H1 (cell line): ENCODE measurements at regions not wholly inside any gene's neighbourhood (a gene's known extent, or its start where the extent isn't known, plus 50 kb on each side); places are given as distances from the start of the nearest gene placed in this dataset.

Source experiments
- CTCF ChIA-PET: fragments of 300-600 bp; sonication (Branson Sonifier 250); formaldehyde crosslinking; loops from one replicate; lab custom pipeline; 2021; ENCODE audit not compliant: partially characterized antibody; lab: Charles Lee
- POLR2A ChIA-PET: fragments of 300-600 bp; sonication (Branson Sonifier 250); formaldehyde crosslinking; loops from one replicate; lab custom pipeline; 2021; ENCODE audit warnings: inconsistent platforms; ENCODE audit not compliant: partially characterized antibody; lab: Charles Lee
- DNase-seq, 2 experiments: peaks; one replicate each; pipeline versions ENCODE4 v3.0.0 to v3.0.0-alpha.2; 2010 to 2022; ENCODE audit warnings: low spot score in 2 of 2, low read depth in 1 of 2, mixed read lengths in 1 of 2
- FAIRE-seq: peaks from 2 replicates; lab custom pipeline; 2011; peaks lifted over from hg19 to GRCh38; lab: Jason Lieb, UNC
- H2AFZ ChIP-seq: 2 replicates; pipeline ENCODE4 v1.8.1; 2012; ENCODE audit warnings: low read length, inconsistent platforms
- H2AK5ac ChIP-seq: 2 replicates; pipeline ENCODE4 v1.6.1; 2013; ENCODE audit warnings: low read depth, low read length
- H2BK120ac ChIP-seq: replicated peaks from 2 replicates; pipeline ENCODE3; 2013; ENCODE audit warnings: low read depth, low read length, inconsistent platforms
- H2BK12ac ChIP-seq: 2 replicates; pipeline ENCODE4 v1.6.1; 2013; ENCODE audit warnings: low read depth, low read length
- H2BK15ac ChIP-seq: 2 replicates; pipeline ENCODE4 v1.6.1; 2013; ENCODE audit warnings: low read length
- H2BK20ac ChIP-seq: 2 replicates; pipeline ENCODE4 v1.6.1; 2013; ENCODE audit warnings: low read length
- H2BK5ac ChIP-seq: 2 replicates; pipeline ENCODE4 v1.6.1; 2013; ENCODE audit warnings: low read depth, low read length
- H3K14ac ChIP-seq: 2 replicates; pipeline ENCODE4 v1.6.1; 2013; ENCODE audit warnings: inconsistent platforms; ENCODE audit not compliant: insufficient read length
- H3K18ac ChIP-seq: 2 replicates; pipeline ENCODE4 v1.6.1; 2013; ENCODE audit warnings: low read length; ENCODE audit errors: extremely low read depth
- H3K23ac ChIP-seq: 2 replicates; pipeline ENCODE4 v1.6.1; 2013; ENCODE audit warnings: inconsistent platforms; ENCODE audit not compliant: insufficient read length
- H3K23me2 ChIP-seq: 2 replicates; pipeline ENCODE4 v1.6.1; 2013; ENCODE audit warnings: low read depth, low read length
- H3K27ac ChIP-seq: 2 replicates; pipeline ENCODE4 v1.6.1; 2011; ENCODE audit warnings: low read depth, low read length, inconsistent platforms
- H3K27me3 ChIP-seq, 4 experiments: replicated peaks in 1 of 4; 1 replicate in 1 of 4; 2 replicates in 3 of 4; pipeline versions ENCODE4 v1.6.1 to v1.8.1; 2011 to 2013; ENCODE audit warnings: low read length in 3 of 4, mild to moderate bottlenecking in 3 of 4, inconsistent platforms in 2 of 4, mixed read lengths in 2 of 4, moderate library complexity in 1 of 4; ENCODE audit not compliant: control insufficient read depth in 3 of 4, insufficient read depth in 3 of 4; ENCODE audit errors: extremely low read depth in 1 of 4
- H3K36me3 ChIP-seq, 4 experiments: 2 replicates each; pipeline versions ENCODE4 v1.6.1 to v1.8.1; 2011 to 2013; ENCODE audit warnings: mild to moderate bottlenecking in 4 of 4, low read length in 3 of 4, moderate library complexity in 2 of 4, control low read depth in 1 of 4, inconsistent platforms in 1 of 4; ENCODE audit not compliant: insufficient read depth in 4 of 4, control insufficient read depth in 2 of 4
- H3K4ac ChIP-seq: replicated peaks from 2 replicates; pipeline ENCODE3; 2013; ENCODE audit warnings: low read length, low read depth, mixed read lengths, inconsistent platforms; ENCODE audit not compliant: insufficient read length
- H3K4me1 ChIP-seq, 4 experiments: replicated peaks in 1 of 4; 1 replicate in 1 of 4; 2 replicates in 3 of 4; pipeline versions ENCODE4 v1.6.1 to v1.8.1; 2011 to 2013; ENCODE audit warnings: low read length in 3 of 4, inconsistent platforms in 2 of 4, mixed read lengths in 1 of 4; ENCODE audit not compliant: insufficient read depth in 4 of 4, control insufficient read depth in 3 of 4
- H3K4me2 ChIP-seq, 2 experiments: 2 replicates each; pipeline versions ENCODE4 v1.6.1 to v1.8.1; 2011 to 2013; ENCODE audit warnings: low read depth in 2 of 2, low read length in 2 of 2, control low read depth in 1 of 2, inconsistent platforms in 1 of 2, mild to moderate bottlenecking in 1 of 2; ENCODE audit not compliant: insufficient read depth in 1 of 2
- H3K4me3 ChIP-seq, 4 experiments: fragments of 200-600, 300-600 bp in 1 of 4; sonication (generic), shearing (Covaris generic), sonication (Bioruptor Twin) in 1 of 4; 2 replicates each; pipeline versions ENCODE4 v1.5.1 to v1.8.1; 2011 to 2016; ENCODE audit warnings: low read length in 4 of 4, low read depth in 3 of 4, control low read depth in 2 of 4, inconsistent platforms in 2 of 4, mild to moderate bottlenecking in 2 of 4, mixed read lengths in 1 of 4, moderate library complexity in 1 of 4; ENCODE audit not compliant: insufficient read depth in 2 of 4; ENCODE audit errors: extremely low read depth in 1 of 4
- H3K56ac ChIP-seq: replicated peaks from 2 replicates; pipeline ENCODE3; 2013; ENCODE audit warnings: low read depth, mild to moderate bottlenecking, mixed read lengths, low read length, inconsistent platforms; ENCODE audit not compliant: insufficient read length
- H3K79me1 ChIP-seq: 2 replicates; pipeline ENCODE4 v1.6.1; 2013; ENCODE audit warnings: low read depth, low read length, control low read depth
- H3K79me2 ChIP-seq, 2 experiments: 2 replicates each; pipeline versions ENCODE4 v1.6.1 to v1.8.1; 2012 to 2013; ENCODE audit warnings: low read length in 2 of 2, mild to moderate bottlenecking in 2 of 2, inconsistent platforms in 1 of 2; ENCODE audit not compliant: insufficient read depth in 2 of 2, control insufficient read depth in 1 of 2
- H3K9ac ChIP-seq, 4 experiments: replicated peaks in 1 of 4; 1 replicate in 1 of 4; 2 replicates in 3 of 4; pipeline versions ENCODE4 v1.6.1 to v1.8.1; 2011 to 2013; ENCODE audit warnings: low read depth in 3 of 4, low read length in 3 of 4, control low read depth in 2 of 4, mild to moderate bottlenecking in 2 of 4, moderate library complexity in 2 of 4, inconsistent platforms in 1 of 4; ENCODE audit errors: extremely low read depth in 1 of 4
- H3K9me3 ChIP-seq, 2 experiments: 2 replicates each; pipeline versions ENCODE4 v1.6.1 to v1.8.1; 2012 to 2013; ENCODE audit warnings: mild to moderate bottlenecking in 2 of 2, moderate library complexity in 2 of 2, control low read depth in 1 of 2, inconsistent platforms in 1 of 2, low read depth in 1 of 2, low read length in 1 of 2, mixed read lengths in 1 of 2; ENCODE audit not compliant: insufficient read depth in 2 of 2
- H4K20me1 ChIP-seq, 2 experiments: replicated peaks in 1 of 2; 2 replicates each; pipeline versions ENCODE3 to v1.8.1; 2011 to 2013; ENCODE audit warnings: inconsistent platforms in 2 of 2, low read length in 2 of 2, mild to moderate bottlenecking in 1 of 2; ENCODE audit not compliant: insufficient read depth in 2 of 2, control insufficient read depth in 1 of 2
- H4K5ac ChIP-seq: 2 replicates; pipeline ENCODE4 v1.6.1; 2013; ENCODE audit warnings: low read length, low read depth, mixed read lengths, inconsistent platforms; ENCODE audit not compliant: insufficient read length
- H4K8ac ChIP-seq: 2 replicates; pipeline ENCODE4 v1.8.0; 2013; ENCODE audit warnings: mild to moderate bottlenecking, moderate library complexity, low read length, inconsistent platforms; ENCODE audit not compliant: insufficient read depth; ENCODE audit errors: extremely low read depth
- H4K91ac ChIP-seq: replicated peaks from 2 replicates; pipeline ENCODE3; 2013; ENCODE audit warnings: low read length, mixed read lengths, inconsistent platforms; ENCODE audit not compliant: insufficient read length
- CBX8 ChIP-seq: fragments of 300-800, 300-1000 bp; sonication (generic); IDR thresholded peaks from 2 replicates; pipeline ENCODE4 v1.7.1; 2016; ENCODE audit warnings: low read depth, low read length, borderline replicate concordance
- CEBPB ChIP-seq: IDR thresholded peaks from 2 replicates; pipeline ENCODE4 v1.6.1; 2012; ENCODE audit warnings: low read depth, low read length
- CHD1 ChIP-seq: IDR thresholded peaks from 2 replicates; pipeline ENCODE4 v1.6.1; 2012; ENCODE audit warnings: low read depth, low read length, improper control_type of control experiment
- EP300 ChIP-seq, 2 experiments: IDR thresholded peaks; 1 replicate in 1 of 2; 2 replicates in 1 of 2; pipeline ENCODE4 v1.6.1; 2011 to 2012; ENCODE audit warnings: low read depth in 2 of 2, low read length in 2 of 2, mild to moderate bottlenecking in 2 of 2, borderline replicate concordance in 1 of 2, inconsistent platforms in 1 of 2, moderate library complexity in 1 of 2
- EZH2 ChIP-seq: fragments of 200-600 bp; sonication (generic); IDR thresholded peaks from 2 replicates; pipeline ENCODE4 v1.7.1; 2012; ENCODE audit warnings: low read depth, mild to moderate bottlenecking, moderate library complexity, low read length, inconsistent platforms; ENCODE audit not compliant: severe bottlenecking
- FOSL1 ChIP-seq: IDR thresholded peaks from 2 replicates; pipeline ENCODE4 v1.6.1; 2011; ENCODE audit warnings: mild to moderate bottlenecking, low read depth, low read length, moderate library complexity; ENCODE audit not compliant: insufficient read depth
- GTF2F1 ChIP-seq: IDR thresholded peaks from 2 replicates; pipeline ENCODE4 v1.6.1; 2012; ENCODE audit warnings: low read depth, low read length, improper control_type of control experiment, borderline replicate concordance
- SP1 ChIP-seq: IDR thresholded peaks from 2 replicates; pipeline ENCODE4 v1.6.1; 2011; ENCODE audit warnings: low read depth, low read length
- SRF ChIP-seq: IDR thresholded peaks from 2 replicates; pipeline ENCODE4 v1.6.1; 2011; ENCODE audit warnings: mild to moderate bottlenecking, low read depth, low read length, moderate library complexity
- TBP ChIP-seq: IDR thresholded peaks from 2 replicates; pipeline ENCODE4 v1.6.1; 2011; ENCODE audit warnings: low read depth, low read length, improper control_type of control experiment
- WGBS, 2 experiments: shearing (Covaris generic) in 1 of 2; methylation state at CpG; one replicate each; pipeline versions ENCODE4 v1.1.6 to v1.1.7; 2013 to 2015; ENCODE audit warnings: low lambda C conversion rate in 2 of 2, mixed read lengths in 2 of 2, inconsistent platforms in 1 of 2, low coverage in 1 of 2, missing lambda C conversion rate in 1 of 2; ENCODE audit not compliant: insufficient replicate concordance in 2 of 2, insufficient coverage in 1 of 2, insufficient read length in 1 of 2; ENCODE audit errors: extremely low coverage in 1 of 2, missing lambda C conversion rate in 1 of 2; 5-methylcytosine and 5-hydroxymethylcytosine counted together

- H3K4me1 ChIP-seq, result peaks cover 0 to 6% (median 1%) of the 10 kb centered on the region in 4 experiments; a peak in 4 of 7 replicates
- H3K4me3 ChIP-seq, result no peak overlapping the region
- no peak overlapping the region for H4K91ac ChIP-seq
- no peak overlapping the region for H3K4me2 ChIP-seq
- no peak overlapping the region for H2BK5ac ChIP-seq
- H4K20me1 ChIP-seq, result peaks cover 0 to 1% of the 10 kb centered on the region in 2 experiments
- H3K27me3 ChIP-seq, result no peaks in the 10 kb centered on the region
- no peak overlapping the region for H2BK120ac ChIP-seq
- no peak overlapping the region for H2AFZ ChIP-seq
- no peaks in the 10 kb centered on the region; the same call in 1 of the 2 replicates for H3K23me2 ChIP-seq
- H3K27ac ChIP-seq, result no peak overlapping the region
- H3K23ac ChIP-seq, result no peak overlapping the region
- H3K79me2 ChIP-seq, result no peaks in the 10 kb centered on the region
- ChIA-PET POLR2A (no interaction called here), CTCF (interaction anchor here (1.1 to 1.5 kb wide), 2 partner anchors 9 to 21 kb away, joined by 5 read pairs; no protein-coding TSS in a partner anchor)
- no peak overlapping the region for H3K4ac ChIP-seq
- peaks cover 0 to 9% (median 0%) of the 10 kb centered on the region in 4 experiments; a peak in 2 of 8 replicates for H3K36me3 ChIP-seq
- no peak overlapping the region for H2BK12ac ChIP-seq
- H3K79me1 ChIP-seq, result no peaks in the 10 kb centered on the region
- FAIRE-seq (no peak), DNase-seq (no peak)
- H3K14ac ChIP-seq, result no peak overlapping the region
- H2BK20ac ChIP-seq, result no peak overlapping the region
- no peak overlapping the region for H2AK5ac ChIP-seq
- H3K9me3 ChIP-seq, result peaks cover 27 to 29% of the 10 kb centered on the region in 2 experiments
- 91% methylated on average over 5 of the region's 5 CpGs; no CpG with 5 or more reads in 1 of the 2 experiments for WGBS, 2 experiments
- no peak for TF ChIP-seq SP1
- TF ChIP-seq EZH2, result no peak
- no peak for TF ChIP-seq FOSL1
- TF ChIP-seq CHD1, result no peak
- TF ChIP-seq TBP, result no peak
- no peak for TF ChIP-seq CBX8
- TF ChIP-seq CEBPB, result no peak
- TF ChIP-seq GTF2F1, result no peak
- TF ChIP-seq SRF, result no peak
- no peak for TF ChIP-seq EP300 (IDR thresholded peaks at IDR 0.05; ENCODE audit: borderline replicate concordance in 1 of 2, low read depth in 2 of 2, low read length in 2 of 2)
- no peak overlapping the region for H2BK15ac ChIP-seq
- no peak overlapping the region for H4K5ac ChIP-seq
- H3K9ac ChIP-seq, result no peak overlapping the region
- no peak overlapping the region for H4K8ac ChIP-seq
- no peak overlapping the region for H3K18ac ChIP-seq
- H3K56ac ChIP-seq, result no peak overlapping the region
Measured at GRCh38 chr4:4721636-4722035, 137.8 kb upstream of the MSX1 start.
